Erythroblast (primary cell): ENCODE measurements at regions not wholly inside any gene's neighbourhood (a gene's known extent, or its start where the extent isn't known, plus 50 kb on each side); places are given as distances from the start of the nearest gene placed in this dataset.

ENCODE experiments used
- DNase-seq, 2 experiments: peaks; one replicate each; lab custom pipeline; 2025; lab: John Stamatoyannopoulos, UW
- GATA1 ChIP-seq: IDR thresholded peaks from 2 replicates; pipeline ENCODE4 v1.6.1; 2011; ENCODE audit warnings: low read depth, mild to moderate bottlenecking, control low read depth, low read length, moderate library complexity
- POLR2A ChIP-seq: IDR thresholded peaks from 2 replicates; pipeline ENCODE4 v1.6.1; 2011; ENCODE audit warnings: mild to moderate bottlenecking, low read length

GRCh38 chr13:105368781-105369180, 1166.7 kb downstream of the EFNB2 start:
- no peak for TF ChIP-seq POLR2A
- no peak for TF ChIP-seq GATA1
- DNase-seq, result no peak

GRCh38 chr13:105365831-105366230, 1169.6 kb downstream of the EFNB2 start:
- TF ChIP-seq POLR2A, result no peak
- no peak for TF ChIP-seq GATA1
- DNase-seq, result no peak

GRCh38 chr13:105365021-105365550, 1170.4 kb downstream of the EFNB2 start:
- no peak for TF ChIP-seq POLR2A
- TF ChIP-seq GATA1, result no peak
- no peak for DNase-seq

- no peak for DNase-seq
- TF ChIP-seq POLR2A, result no peak
- TF ChIP-seq GATA1, result no peak
Measured at GRCh38 chr13:105364191-105364590, 1171.3 kb downstream of the EFNB2 start.

- TF ChIP-seq GATA1 (no peak), POLR2A (no peak)
- DNase-seq, result no peak
Measured at GRCh38 chr13:105363261-105364190, 1171.9 kb downstream of the EFNB2 start.

GRCh38 chr13:105353654-105354053, 1181.8 kb downstream of the EFNB2 start:
- no peak for TF ChIP-seq POLR2A
- no peak for TF ChIP-seq GATA1
- DNase-seq, result no peak

- TF ChIP-seq POLR2A (no peak), GATA1 (no peak)
- no peak for DNase-seq
Measured at GRCh38 chr13:105349082-105349723, 1186.3 kb downstream of the EFNB2 start.

- DNase-seq, result no peak
Measured at GRCh38 chr13:105346141-105346775, 1189.2 kb downstream of the EFNB2 start.

GRCh38 chr13:105345730-105346129, 1189.7 kb downstream of the EFNB2 start:
- TF ChIP-seq POLR2A, result no peak
- no peak for TF ChIP-seq GATA1
- DNase-seq, result no peak

More at GRCh38 chr13:105346141-105346775, 1189.2 kb downstream of the EFNB2 start:
- no peak for TF ChIP-seq GATA1
- no peak for TF ChIP-seq POLR2A

- DNase-seq, result no peak
- no peak for TF ChIP-seq GATA1
- no peak for TF ChIP-seq POLR2A
Measured at GRCh38 chr13:105345131-105345530, 1190.3 kb downstream of the EFNB2 start.

GRCh38 chr13:105343134-105343806, 1192.2 kb downstream of the EFNB2 start:
- DNase-seq, result no peak
- TF ChIP-seq POLR2A, result no peak
- no peak for TF ChIP-seq GATA1

GRCh38 chr13:105342281-105342820, 1193.1 kb downstream of the EFNB2 start:
- no peak for DNase-seq
- TF ChIP-seq GATA1 (no peak), POLR2A (no peak)

- DNase-seq, result no peak
- TF ChIP-seq POLR2A (no peak), GATA1 (no peak)
Measured at GRCh38 chr13:105341758-105342157, 1193.7 kb downstream of the EFNB2 start.
